Vagina (tissue), 2 donors: ENCODE measurements at regions not wholly inside any gene's neighbourhood (a gene's known extent, or its start where the extent isn't known, plus 50 kb on each side); places are given as distances from the start of the nearest gene placed in this dataset.

ENCODE experiments used
- DNase-seq, 2 donors: peaks; one replicate each; pipeline ENCODE4 v3.0.0-alpha.2; 2017; ENCODE audit errors: extremely low spot score in 2 of 2
- H3K27ac ChIP-seq: fragments of 200-600 bp; sonication (generic); one replicate; pipeline ENCODE4 v1.5.1; 2019
- H3K27me3 ChIP-seq: fragments of 200-600 bp; sonication (generic); one replicate; pipeline ENCODE4 v1.5.1; 2019
- H3K36me3 ChIP-seq, 2 donors: fragments of 200-600 bp; sonication (generic); one replicate each; pipeline ENCODE4 v1.5.1; 2017 to 2019
- H3K4me1 ChIP-seq: fragments of 200-600 bp; sonication (generic); one replicate; pipeline ENCODE4 v1.5.1; 2019
- H3K4me3 ChIP-seq, 2 donors: fragments of 200-600 bp; sonication (generic); 1 replicate in 1 of 2; 2 replicates in 1 of 2; pipeline ENCODE4 v1.5.1; 2016 to 2019
- H3K9me3 ChIP-seq: fragments of 200-600 bp; sonication (generic); one replicate; pipeline ENCODE4 v1.5.1; 2019
- POLR2A ChIP-seq, 2 donors: fragments of 450-650 bp; IDR thresholded peaks; one replicate each; pipeline ENCODE4 v1.6.1; 2017; ENCODE audit warnings: antibody characterized with exemption in 2 of 2, mild to moderate bottlenecking in 2 of 2, moderate library complexity in 2 of 2
- POLR2AphosphoS5 ChIP-seq, 2 donors: sonication (generic); formaldehyde crosslinking; IDR thresholded peaks; one replicate each; pipeline ENCODE4 v1.9.0; 2017; ENCODE audit warnings: antibody characterized with exemption in 2 of 2, mild to moderate bottlenecking in 2 of 2, low read depth in 1 of 2; ENCODE audit not compliant: insufficient read depth in 1 of 2
- intact Hi-C: fragments of 100-400 bp; cut with DNase I; formaldehyde crosslinking; loops from one replicate; pipeline ENCODE4 v1.15.1; 2023
- TF ChIP-seq, protein P1 (sequence below), 3 experiments: fragments of 450-650 bp in 2 of 3; fragments of 200-600 bp in 1 of 3; sonication (generic) in 1 of 3; IDR thresholded peaks; one replicate each; pipeline ENCODE4 v1.5.1; 2017 to 2019; ENCODE audit warnings: antibody characterized with exemption in 3 of 3, mild to moderate bottlenecking in 2 of 3, moderate library complexity in 2 of 3

DNA sequence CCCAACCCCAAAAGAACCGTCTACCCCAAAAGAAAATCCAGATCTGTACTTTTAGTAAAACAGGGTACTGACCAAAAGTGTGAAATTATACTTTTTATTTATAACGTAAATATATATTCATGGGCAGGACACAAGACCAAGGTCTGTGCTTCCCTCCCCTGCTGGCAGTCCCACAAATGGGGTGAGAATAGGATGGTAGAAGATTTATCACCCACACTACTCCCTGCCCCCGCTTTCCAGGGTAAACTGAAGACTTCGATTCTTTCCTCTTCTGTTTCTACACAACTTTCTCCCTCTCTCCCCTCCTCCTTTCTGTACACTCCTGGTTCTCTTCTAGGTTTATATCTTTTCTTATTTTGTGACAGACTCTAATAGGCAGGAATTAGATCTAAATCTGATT lies 79.7 kb downstream of the MDH1 start:
- H3K36me3 ChIP-seq: no peaks in the 10 kb centered on the region
- H3K27ac ChIP-seq: no peak overlapping the region
- H3K4me1 ChIP-seq: no peaks in the 10 kb centered on the region
- H3K4me3 ChIP-seq: no peak overlapping the region
- TF ChIP-seq POLR2AphosphoS5 (IDR thresholded peaks at IDR 0.05; ENCODE audit: insufficient read depth in 1 of 2, low read depth in 1 of 2) (no peak), POLR2A (IDR thresholded peaks at IDR 0.05) (no peak)
- TF ChIP-seq, protein P1, sequence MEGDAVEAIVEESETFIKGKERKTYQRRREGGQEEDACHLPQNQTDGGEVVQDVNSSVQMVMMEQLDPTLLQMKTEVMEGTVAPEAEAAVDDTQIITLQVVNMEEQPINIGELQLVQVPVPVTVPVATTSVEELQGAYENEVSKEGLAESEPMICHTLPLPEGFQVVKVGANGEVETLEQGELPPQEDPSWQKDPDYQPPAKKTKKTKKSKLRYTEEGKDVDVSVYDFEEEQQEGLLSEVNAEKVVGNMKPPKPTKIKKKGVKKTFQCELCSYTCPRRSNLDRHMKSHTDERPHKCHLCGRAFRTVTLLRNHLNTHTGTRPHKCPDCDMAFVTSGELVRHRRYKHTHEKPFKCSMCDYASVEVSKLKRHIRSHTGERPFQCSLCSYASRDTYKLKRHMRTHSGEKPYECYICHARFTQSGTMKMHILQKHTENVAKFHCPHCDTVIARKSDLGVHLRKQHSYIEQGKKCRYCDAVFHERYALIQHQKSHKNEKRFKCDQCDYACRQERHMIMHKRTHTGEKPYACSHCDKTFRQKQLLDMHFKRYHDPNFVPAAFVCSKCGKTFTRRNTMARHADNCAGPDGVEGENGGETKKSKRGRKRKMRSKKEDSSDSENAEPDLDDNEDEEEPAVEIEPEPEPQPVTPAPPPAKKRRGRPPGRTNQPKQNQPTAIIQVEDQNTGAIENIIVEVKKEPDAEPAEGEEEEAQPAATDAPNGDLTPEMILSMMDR (IDR thresholded peaks at IDR 0.05): no peak
- no peak for DNase-seq
- intact Hi-C loops: no loop called here
- H3K27me3 ChIP-seq: no peaks in the 10 kb centered on the region
- H3K9me3 ChIP-seq: no peaks in the 10 kb centered on the region

DNA sequence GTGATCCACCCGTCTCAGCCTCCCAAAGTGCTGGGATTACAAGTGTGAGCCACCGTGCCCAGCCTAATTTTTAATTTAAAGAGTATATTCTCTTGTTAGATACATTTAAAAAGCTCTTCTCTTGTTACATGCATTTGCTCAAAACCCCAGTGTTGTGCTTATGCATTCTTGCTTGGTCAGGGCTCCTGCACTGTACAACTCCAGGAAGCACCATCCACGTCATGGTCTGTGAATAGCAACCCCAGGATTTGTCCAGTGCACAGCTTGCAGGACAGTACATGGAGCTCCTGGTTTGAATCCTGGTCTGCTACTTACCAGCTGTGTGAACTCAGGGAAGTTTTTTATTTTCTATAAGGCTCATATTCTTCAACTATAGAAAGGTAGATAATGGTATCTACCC lies 80.8 kb downstream of the MDH1 start:
- TF ChIP-seq POLR2A (IDR thresholded peaks at IDR 0.05) (no peak), POLR2AphosphoS5 (IDR thresholded peaks at IDR 0.05; ENCODE audit: insufficient read depth in 1 of 2, low read depth in 1 of 2) (no peak)
- TF ChIP-seq, protein P1 (IDR thresholded peaks at IDR 0.05): no peak
- Histone ChIP-seq H3K27me3 (no peaks in the 10 kb centered on the region), H3K4me3 (no peak overlapping the region), H3K27ac (no peak overlapping the region), H3K9me3 (no peaks in the 10 kb centered on the region), H3K4me1 (no peaks in the 10 kb centered on the region), H3K36me3 (no peaks in the 10 kb centered on the region)
- no peak for DNase-seq
- intact Hi-C loops: no loop called here

DNA sequence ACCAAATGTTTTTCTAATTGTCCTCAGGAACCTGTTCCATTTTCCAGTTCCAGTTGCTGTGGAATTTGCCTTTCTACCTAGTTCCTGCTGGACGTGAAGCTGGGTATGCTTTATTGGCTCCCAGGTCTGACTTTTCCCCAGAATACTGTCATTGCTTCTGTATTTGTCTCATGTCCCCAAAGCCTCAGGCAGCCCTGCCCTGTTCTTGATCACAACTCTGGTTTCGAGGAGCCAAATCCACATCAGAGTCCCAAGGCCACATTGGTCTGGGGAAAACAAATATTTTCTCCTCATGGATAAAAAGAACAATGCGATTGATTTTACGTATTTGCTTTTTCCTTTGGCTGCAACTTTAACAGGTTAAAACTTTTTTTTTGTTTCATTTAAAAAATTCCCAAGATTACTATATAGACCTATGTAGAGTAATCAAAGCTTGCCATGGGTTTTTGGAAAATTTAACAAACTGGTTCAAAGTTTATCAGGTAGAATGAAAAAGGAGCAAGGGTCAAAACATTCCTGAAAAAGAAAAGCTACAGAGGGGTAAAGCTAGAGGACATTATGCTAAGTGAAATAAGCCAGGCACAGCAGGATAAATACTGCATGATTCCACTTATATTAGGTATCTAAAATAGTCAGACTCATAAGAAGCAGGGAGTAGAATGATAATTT lies 85.2 kb downstream of the MDH1 start:
- H3K27ac ChIP-seq: no peak overlapping the region
- H3K27me3 ChIP-seq: no peaks in the 10 kb centered on the region
- no peaks in the 10 kb centered on the region for H3K4me1 ChIP-seq
- no peak for DNase-seq
- no peak overlapping the region for H3K4me3 ChIP-seq
- no peaks in the 10 kb centered on the region for H3K36me3 ChIP-seq
- TF ChIP-seq POLR2A (IDR thresholded peaks at IDR 0.05) (no peak), POLR2AphosphoS5 (IDR thresholded peaks at IDR 0.05; ENCODE audit: insufficient read depth in 1 of 2, low read depth in 1 of 2) (no peak)
- TF ChIP-seq, protein P1 (IDR thresholded peaks at IDR 0.05): no peak
- intact Hi-C loops: no loop called here
- H3K9me3 ChIP-seq: no peaks in the 10 kb centered on the region

DNA sequence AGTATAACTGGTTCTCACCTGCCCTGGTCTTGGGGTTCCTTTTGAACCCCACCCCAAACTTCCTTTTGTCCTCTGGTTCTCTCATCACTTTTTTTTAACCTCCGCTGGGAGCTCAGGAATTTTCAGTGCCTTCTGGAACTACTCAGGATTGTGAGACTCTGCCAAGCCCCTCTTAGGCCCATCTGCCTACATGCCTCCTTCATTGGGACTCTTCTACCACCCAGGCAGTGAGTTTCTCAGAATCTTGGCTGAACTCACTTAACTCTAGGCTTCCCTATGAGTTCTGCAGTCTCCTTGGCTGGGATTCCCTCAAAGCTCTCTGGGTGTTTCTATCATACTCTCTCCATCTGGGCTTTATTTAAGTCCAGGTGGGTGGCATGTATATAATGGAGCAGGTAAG lies 86.3 kb downstream of the MDH1 start:
- DNase-seq: no peak
- no peaks in the 10 kb centered on the region for H3K36me3 ChIP-seq
- TF ChIP-seq POLR2AphosphoS5 (IDR thresholded peaks at IDR 0.05; ENCODE audit: insufficient read depth in 1 of 2, low read depth in 1 of 2) (no peak), POLR2A (IDR thresholded peaks at IDR 0.05) (no peak)
- TF ChIP-seq, protein P1 (IDR thresholded peaks at IDR 0.05): no peak
- intact Hi-C loops: no loop called here
- H3K27me3 ChIP-seq: no peaks in the 10 kb centered on the region
- no peaks in the 10 kb centered on the region for H3K4me1 ChIP-seq
- no peak overlapping the region for H3K4me3 ChIP-seq
- no peaks in the 10 kb centered on the region for H3K9me3 ChIP-seq
- H3K27ac ChIP-seq: no peak overlapping the region

DNA sequence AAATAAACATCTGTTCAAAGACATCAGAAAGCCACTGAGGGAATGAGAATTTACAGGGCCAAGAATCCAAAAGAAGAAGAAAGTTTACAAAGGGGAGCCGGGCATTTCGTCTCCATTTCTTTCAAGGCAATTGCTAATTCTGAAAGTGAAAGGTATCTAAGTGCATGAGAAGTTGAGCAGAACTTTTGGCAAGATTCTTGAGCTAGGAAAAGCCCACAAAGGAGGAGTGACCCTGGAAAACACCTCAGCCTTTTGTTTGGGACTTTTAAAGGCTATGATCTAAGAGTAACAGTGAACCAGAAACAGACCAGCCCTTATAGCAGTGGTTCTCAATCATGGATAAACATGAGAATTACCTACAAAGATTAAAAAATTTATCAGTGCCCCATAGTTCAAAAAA lies 87.4 kb downstream of the MDH1 start:
- no peaks in the 10 kb centered on the region for H3K4me1 ChIP-seq
- no peaks in the 10 kb centered on the region for H3K27me3 ChIP-seq
- no peak for DNase-seq
- H3K4me3 ChIP-seq: no peak overlapping the region
- no peaks in the 10 kb centered on the region for H3K36me3 ChIP-seq
- H3K9me3 ChIP-seq: no peaks in the 10 kb centered on the region
- no peak overlapping the region for H3K27ac ChIP-seq
- TF ChIP-seq, protein P1 (IDR thresholded peaks at IDR 0.05): no peak
- intact Hi-C loops: no loop called here
